IPS-18a (cell line): ENCODE measurements at regions not wholly inside any gene's neighbourhood (a gene's known extent, or its start where the extent isn't known, plus 50 kb on each side); places are given as distances from the start of the nearest gene placed in this dataset.

Experiments
- H3K27ac ChIP-seq: one replicate; pipeline ENCODE4 v1.5.1; 2013; ENCODE audit warnings: low read length
- H3K27me3 ChIP-seq: one replicate; pipeline ENCODE4 v1.6.1; 2013; ENCODE audit warnings: mild to moderate bottlenecking, low read length; ENCODE audit not compliant: control insufficient read depth, insufficient read depth
- H3K36me3 ChIP-seq: one replicate; pipeline ENCODE4 v1.6.1; 2013; ENCODE audit warnings: low read depth, low read length; ENCODE audit not compliant: control insufficient read depth
- H3K4me1 ChIP-seq: one replicate; pipeline ENCODE4 v1.6.1; 2013; ENCODE audit warnings: low read depth, low read length; ENCODE audit not compliant: control insufficient read depth
- H3K4me3 ChIP-seq: one replicate; pipeline ENCODE4 v1.5.1; 2013; ENCODE audit warnings: low read length
- H3K9ac ChIP-seq: one replicate; pipeline ENCODE4 v1.6.1; 2013; ENCODE audit warnings: mild to moderate bottlenecking, low read length, moderate library complexity
- H3K9me3 ChIP-seq: one replicate; pipeline ENCODE4 v1.6.1; 2013; ENCODE audit warnings: low read depth, low read length; ENCODE audit not compliant: control insufficient read depth

DNA sequence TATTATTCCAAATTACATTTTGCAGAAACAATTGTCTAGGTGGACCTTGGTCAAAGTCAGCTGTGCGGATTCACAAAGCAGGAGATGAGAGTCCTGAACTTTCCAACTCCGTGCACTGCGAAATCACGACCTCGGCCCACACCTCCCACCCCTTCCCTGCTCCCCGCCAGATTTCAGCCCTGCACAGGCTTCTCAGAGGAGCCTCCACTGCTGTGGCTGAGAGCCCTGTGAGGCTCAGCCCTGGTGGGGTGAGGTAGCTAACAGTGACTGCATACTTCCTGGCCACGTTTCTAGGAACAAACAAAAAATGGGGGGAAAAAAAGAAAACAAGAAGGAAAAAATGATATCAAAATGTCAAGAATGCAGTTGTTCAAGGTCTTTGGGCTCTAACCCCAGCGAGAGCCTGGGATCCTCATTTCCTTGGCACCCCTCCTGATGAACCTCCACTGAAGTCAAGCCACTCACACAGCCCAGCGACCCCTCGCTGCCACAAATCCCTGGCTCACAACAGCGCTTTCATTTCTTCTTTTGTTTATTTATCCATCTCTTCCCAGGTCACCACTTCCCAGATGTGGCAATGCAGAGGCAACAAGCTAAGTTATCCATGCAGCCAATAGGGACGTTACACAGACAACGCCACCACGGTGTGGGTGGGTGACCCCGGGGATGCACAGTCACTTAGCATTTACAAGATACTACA, 729.7 kb upstream of the ID2 start:
- no peak overlapping the region for H3K9ac ChIP-seq
- H3K4me3 ChIP-seq = no peak overlapping the region
- no peaks in the 10 kb centered on the region for H3K9me3 ChIP-seq
- H3K27me3 ChIP-seq = no peaks in the 10 kb centered on the region
- H3K27ac ChIP-seq = no peak overlapping the region
- H3K4me1 ChIP-seq = no peaks in the 10 kb centered on the region
- H3K36me3 ChIP-seq = no peaks in the 10 kb centered on the region

DNA sequence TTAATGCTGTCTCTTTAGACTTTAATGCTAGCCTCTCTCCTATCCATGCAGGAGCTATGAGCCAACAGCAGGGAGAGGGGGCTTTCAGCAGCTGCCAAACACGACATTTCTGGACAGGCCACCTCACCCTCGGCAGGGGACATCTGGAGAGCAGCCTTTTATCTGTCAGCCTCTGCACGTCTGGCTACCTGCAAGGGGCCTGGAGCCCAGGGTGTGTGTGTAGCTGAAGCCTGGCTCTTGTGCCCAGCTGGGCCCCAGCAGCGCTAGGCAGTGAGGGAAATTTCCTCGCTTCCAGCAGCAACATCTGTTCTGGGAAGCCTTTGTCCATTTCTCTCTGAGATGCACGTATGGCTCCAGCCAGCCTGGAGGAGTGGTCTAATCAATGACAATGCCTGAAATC, 728.7 kb upstream of the ID2 start:
- Histone ChIP-seq H3K9me3 (no peaks in the 10 kb centered on the region), H3K4me3 (no peak overlapping the region)

DNA sequence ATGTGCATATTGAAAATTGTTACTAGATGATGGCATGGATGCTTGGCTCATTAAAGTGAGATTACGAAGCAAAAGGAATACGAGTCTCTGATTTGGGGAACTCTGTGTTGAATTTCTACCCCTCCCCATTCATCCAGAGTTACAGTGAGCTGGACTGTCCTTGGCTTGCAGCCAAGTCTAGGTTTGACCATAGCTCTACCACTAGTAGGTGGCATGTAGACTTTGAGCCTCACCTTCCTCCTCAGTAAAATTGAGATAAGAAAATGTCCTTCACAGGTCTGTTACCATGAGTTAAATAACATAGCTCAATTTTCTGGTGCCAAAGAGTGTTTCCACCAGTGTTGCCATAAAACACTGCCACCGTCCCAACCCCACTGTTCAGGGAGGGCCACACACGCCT, 727.6 kb upstream of the ID2 start:
- Histone ChIP-seq H3K27me3 (no peaks in the 10 kb centered on the region), H3K27ac (no peak overlapping the region), H3K9me3 (no peaks in the 10 kb centered on the region)

More for the DNA sequence above, 728.7 kb upstream of the ID2 start:
- Histone ChIP-seq H3K36me3 (no peaks in the 10 kb centered on the region), H3K4me1 (no peaks in the 10 kb centered on the region), H3K27ac (no peak overlapping the region), H3K9ac (no peak overlapping the region), H3K27me3 (no peaks in the 10 kb centered on the region)

DNA sequence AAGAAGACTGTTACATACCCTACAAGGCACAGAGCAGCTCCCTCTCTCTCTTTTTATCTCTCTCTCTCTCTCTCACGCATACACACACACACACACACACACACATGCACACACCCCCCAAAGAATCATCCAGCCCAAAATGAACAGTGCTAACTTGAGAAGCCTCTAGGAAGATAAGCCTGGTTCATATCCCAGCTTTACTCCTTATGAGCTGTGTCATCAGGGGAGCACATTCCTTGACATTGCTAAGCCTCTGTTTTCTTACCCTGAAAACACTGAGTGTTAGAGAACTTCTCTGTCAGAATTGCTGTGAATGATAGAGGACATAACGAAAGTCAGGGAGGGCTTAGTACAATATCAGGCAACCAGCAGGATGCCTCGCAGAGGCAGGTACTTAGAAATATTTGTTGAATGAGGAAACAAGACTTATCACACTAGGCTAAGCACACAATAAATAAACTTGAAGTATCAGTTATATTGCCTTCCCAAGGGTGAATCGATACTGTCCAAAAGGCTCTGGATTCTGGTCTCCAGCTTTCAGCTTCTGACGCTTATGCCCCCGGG, 725.6 kb upstream of the ID2 start:
- no peak overlapping the region for H3K9ac ChIP-seq
- H3K27ac ChIP-seq = no peak overlapping the region
- H3K9me3 ChIP-seq = no peaks in the 10 kb centered on the region
- no peaks in the 10 kb centered on the region for H3K36me3 ChIP-seq
- no peaks in the 10 kb centered on the region for H3K27me3 ChIP-seq
- no peaks in the 10 kb centered on the region for H3K4me1 ChIP-seq
- no peak overlapping the region for H3K4me3 ChIP-seq

More for the DNA sequence above, 727.6 kb upstream of the ID2 start:
- H3K4me1 ChIP-seq = no peaks in the 10 kb centered on the region
- H3K9ac ChIP-seq = no peak overlapping the region
- no peaks in the 10 kb centered on the region for H3K36me3 ChIP-seq
- no peak overlapping the region for H3K4me3 ChIP-seq

DNA sequence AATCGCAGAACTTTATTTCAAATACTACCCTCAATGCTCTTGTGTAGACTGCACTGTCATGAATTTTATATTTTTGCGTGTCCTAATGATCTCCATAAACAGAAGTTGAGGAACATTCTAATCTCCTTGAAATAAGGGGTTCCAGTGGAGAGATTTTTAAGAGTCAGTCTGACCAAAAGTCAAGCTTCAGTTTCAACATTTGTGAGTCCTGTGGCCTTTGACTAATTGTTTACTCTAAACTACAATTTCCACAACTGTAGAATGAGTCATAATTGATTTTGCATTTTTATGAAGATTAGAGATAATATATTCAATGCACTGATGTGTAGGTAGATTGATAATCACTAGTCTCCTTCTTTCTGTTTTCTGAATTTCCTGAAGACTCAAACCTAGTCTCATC, 720.3 kb upstream of the ID2 start:
- no peak overlapping the region for H3K4me3 ChIP-seq
- no peaks in the 10 kb centered on the region for H3K36me3 ChIP-seq
- H3K9ac ChIP-seq = no peak overlapping the region
- H3K9me3 ChIP-seq = no peaks in the 10 kb centered on the region
- H3K4me1 ChIP-seq = no peaks in the 10 kb centered on the region
- H3K27me3 ChIP-seq = no peaks in the 10 kb centered on the region
- H3K27ac ChIP-seq = no peak overlapping the region

DNA sequence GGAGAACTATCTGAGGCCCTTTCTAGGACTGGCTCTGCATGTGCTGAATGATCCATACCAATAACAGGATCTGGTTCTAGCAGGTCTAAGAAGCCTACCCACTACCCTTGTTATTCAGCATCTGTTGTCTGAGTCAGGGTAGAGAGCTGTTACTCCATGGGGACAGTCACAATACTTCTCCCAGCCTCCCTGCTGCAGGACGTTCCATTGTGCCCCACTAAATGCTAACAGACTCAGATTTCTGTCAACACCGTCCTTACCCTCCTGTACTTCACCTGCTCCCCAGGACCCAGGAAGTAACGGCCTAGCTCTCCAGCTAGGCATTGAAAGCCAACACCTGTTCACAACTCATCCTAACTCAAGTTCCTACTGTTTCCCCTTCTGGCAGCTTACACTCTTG, 719.7 kb upstream of the ID2 start:
- no peaks in the 10 kb centered on the region for H3K9me3 ChIP-seq
- no peak overlapping the region for H3K27ac ChIP-seq
- no peaks in the 10 kb centered on the region for H3K27me3 ChIP-seq
- H3K9ac ChIP-seq = no peak overlapping the region
- H3K36me3 ChIP-seq = no peaks in the 10 kb centered on the region
- H3K4me3 ChIP-seq = no peak overlapping the region
- H3K4me1 ChIP-seq = no peaks in the 10 kb centered on the region

DNA sequence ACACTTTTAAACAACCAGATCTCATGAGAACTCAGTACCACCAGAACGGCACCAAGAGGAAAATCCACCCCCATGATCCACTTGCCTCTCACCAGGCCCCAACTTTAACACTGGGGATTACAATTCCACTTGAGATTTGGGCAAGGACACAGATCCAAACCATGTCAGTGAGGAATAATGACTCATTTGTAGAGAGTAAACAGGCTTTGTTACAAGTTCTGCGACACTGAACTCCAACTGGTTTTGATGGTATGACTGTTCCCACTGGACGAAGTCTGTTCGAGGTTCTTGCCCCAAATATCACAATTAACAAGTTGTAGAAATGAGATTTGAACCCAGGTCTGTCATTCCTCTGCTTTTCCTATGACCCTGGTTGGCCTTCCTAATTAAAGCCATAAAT, 718.1 kb upstream of the ID2 start:
- Histone ChIP-seq H3K27me3 (no peaks in the 10 kb centered on the region), H3K27ac (no peak overlapping the region), H3K9me3 (no peaks in the 10 kb centered on the region)

DNA sequence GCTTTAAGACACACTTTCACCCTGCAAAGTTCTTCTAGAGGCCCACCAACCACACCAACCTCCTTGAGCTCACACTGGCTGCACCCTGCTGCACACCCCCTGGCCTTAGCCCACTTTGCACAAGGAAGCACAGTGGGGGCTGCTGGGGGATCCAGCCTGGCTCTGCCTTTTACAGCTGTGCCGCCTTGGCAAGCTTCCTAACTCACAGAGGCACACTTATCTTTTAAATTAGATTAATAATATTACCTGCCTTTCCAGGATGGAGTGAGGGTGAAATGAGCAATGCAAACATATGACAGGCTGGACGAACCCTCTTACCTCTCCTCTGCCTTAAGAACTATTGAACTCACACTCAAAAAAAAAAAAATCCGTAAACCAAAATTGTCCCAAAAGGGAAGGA, 715.8 kb upstream of the ID2 start:
- no peak overlapping the region for H3K9ac ChIP-seq
- H3K36me3 ChIP-seq = no peaks in the 10 kb centered on the region
- no peaks in the 10 kb centered on the region for H3K4me1 ChIP-seq
- H3K4me3 ChIP-seq = no peak overlapping the region
- no peak overlapping the region for H3K27ac ChIP-seq
- H3K9me3 ChIP-seq = no peaks in the 10 kb centered on the region
- H3K27me3 ChIP-seq = no peaks in the 10 kb centered on the region

More for the DNA sequence above, 718.1 kb upstream of the ID2 start:
- H3K36me3 ChIP-seq = no peaks in the 10 kb centered on the region
- H3K4me1 ChIP-seq = no peaks in the 10 kb centered on the region
- H3K4me3 ChIP-seq = no peak overlapping the region
- H3K9ac ChIP-seq = no peak overlapping the region

DNA sequence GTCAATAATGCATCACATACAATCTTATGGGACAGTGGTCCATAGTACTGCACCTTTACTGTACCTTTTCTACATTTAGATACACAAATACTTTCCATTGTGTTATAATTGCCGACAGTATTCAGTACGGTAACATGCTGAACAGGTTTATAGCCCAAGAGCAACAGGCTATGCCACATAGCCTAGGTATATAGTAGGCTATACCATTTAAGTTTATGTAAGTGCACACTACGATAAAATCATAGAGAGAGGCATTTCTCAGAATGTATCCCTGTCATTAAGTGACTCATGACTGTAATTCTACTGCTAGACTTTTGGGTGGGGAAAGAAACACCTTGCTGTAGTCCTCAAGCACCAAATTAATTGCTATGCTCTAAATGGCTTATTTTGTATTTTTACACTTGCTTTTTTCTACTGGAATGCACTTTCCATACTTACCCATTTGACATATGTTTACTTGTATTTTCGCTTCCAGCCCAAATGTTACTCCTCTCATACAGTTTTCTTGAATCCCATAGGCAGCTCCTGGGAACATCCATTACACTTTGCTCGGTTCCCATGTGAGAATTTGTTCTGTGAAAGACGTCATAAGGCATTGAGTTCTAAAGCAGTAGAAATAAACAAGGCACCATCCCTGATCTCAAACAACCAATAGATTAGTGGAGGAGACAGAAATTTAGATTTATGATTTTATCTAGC, 714.0 kb upstream of the ID2 start:
- Histone ChIP-seq H3K4me1 (peaks cover 6% of the 10 kb centered on the region), H3K9me3 (no peaks in the 10 kb centered on the region), H3K4me3 (no peak overlapping the region), H3K27me3 (no peaks in the 10 kb centered on the region), H3K27ac (no peak overlapping the region), H3K9ac (no peak overlapping the region), H3K36me3 (no peaks in the 10 kb centered on the region)

DNA sequence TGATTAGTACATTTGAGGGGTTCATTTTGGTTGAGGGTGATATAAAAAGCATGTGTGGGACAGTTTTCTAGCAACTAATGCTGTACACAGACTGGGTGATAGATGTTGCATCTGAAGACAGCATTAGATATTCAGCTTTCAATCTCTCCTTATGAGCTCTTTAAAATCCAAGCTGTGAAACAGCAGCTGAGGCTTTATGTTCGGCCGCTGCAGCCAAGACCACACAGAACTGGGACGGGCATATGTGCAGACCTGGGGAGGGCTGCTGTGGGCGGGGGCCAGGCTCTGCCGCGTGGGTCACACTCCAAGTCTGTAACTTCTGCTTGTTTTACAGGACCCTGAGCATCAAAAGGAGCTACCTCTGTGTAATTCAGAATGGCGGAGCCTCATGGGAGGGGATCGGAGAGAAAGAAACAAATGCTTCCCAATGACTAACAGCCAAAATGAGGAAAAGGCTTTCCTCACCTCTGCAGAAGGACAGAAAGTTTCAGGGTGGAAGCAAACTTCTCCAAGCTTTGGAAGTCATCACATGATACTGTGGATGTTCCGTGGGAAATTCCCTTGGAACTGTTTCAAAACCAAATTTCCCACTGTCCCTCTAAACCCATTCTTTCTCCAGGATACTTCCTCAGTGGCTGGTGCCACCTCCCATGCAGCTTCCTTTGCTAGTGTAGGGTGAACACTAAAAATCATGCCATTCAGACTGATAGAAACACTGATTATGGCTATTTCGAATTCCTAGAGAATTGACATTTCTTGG, 711.9 kb upstream of the ID2 start:
- H3K9ac ChIP-seq = no peak overlapping the region
- no peaks in the 10 kb centered on the region for H3K36me3 ChIP-seq
- peaks cover 12% of the 10 kb centered on the region for H3K4me1 ChIP-seq
- H3K9me3 ChIP-seq = no peaks in the 10 kb centered on the region
- no peaks in the 10 kb centered on the region for H3K27me3 ChIP-seq
- H3K27ac ChIP-seq = no peak overlapping the region
- no peak overlapping the region for H3K4me3 ChIP-seq

DNA sequence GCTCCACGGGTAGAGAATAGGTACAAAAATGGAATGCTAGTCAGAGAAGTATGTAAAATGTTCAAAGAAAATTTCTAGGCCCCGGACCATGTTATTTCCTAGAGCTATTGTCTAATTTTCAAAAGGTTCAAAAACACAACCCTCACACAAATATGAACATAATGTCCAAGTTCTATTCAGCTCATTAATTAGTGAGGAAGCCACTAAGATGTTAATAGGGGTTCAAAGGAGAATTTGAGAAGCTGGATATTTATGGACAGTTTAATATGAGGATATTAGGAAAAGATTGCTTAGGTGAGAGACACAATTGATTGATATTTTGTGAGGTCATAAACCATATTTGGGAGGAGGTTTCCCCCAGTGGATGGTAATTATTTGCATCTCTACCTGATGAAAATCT, 710.6 kb upstream of the ID2 start:
- peaks cover 12% of the 10 kb centered on the region for H3K4me1 ChIP-seq
- H3K27me3 ChIP-seq = no peaks in the 10 kb centered on the region
- no peak overlapping the region for H3K27ac ChIP-seq
- H3K9ac ChIP-seq = no peak overlapping the region
- H3K36me3 ChIP-seq = no peaks in the 10 kb centered on the region
- H3K4me3 ChIP-seq = no peak overlapping the region
- no peaks in the 10 kb centered on the region for H3K9me3 ChIP-seq
